CD4-positive, alpha-beta T cell treated with Interferon alpha-2 for 1 hour (primary cell): ENCODE measurements at regions not wholly inside any gene's neighbourhood (a gene's known extent, or its start where the extent isn't known, plus 50 kb on each side); places are given as distances from the start of the nearest gene placed in this dataset.
"Not testable (repeated sequence)": the region's sequence is repeated elsewhere in the genome, so short reads cannot be mapped to it uniquely, and the experiment has no call there.

Source experiments
- DNase-seq, 2 donors: peaks; one replicate each; pipeline ENCODE4 v3.0.0-alpha.2; 2020 to 2022

DNA sequence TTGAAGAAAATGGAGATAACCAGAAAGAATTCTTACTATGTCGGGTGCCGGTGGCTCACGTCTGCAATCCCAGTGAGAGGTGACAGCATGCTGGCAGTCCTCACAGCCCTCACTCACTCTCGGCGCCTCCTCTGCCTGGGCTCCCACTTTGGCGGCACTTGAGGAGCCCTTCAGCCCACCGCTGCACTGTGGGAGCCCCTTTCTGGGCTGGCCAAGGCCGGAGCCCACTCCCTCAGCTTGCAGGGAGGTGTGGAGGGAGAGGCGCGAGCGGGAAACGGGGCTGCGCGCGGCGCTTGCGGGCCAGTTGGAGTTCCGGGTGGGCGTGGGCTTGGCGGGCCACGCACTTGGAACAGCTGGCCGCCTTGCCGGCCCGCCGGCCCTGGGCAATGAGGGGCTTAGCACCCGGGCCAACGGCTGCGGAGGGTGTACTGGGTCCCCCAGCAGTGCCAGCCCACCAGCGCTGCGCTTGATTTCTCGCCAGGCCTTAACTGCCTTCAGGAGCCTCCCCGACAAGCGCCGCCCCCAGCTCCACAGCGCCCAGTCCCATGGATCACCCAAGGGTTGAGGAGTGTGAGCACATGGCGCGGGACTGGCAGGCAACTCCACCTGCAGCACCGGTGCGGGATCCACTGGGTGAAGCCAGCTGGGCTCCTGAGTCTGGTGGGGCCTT, 1672.5 kb upstream of the B3GALT2 start:
- not testable (repeated sequence) for DNase-seq

DNA sequence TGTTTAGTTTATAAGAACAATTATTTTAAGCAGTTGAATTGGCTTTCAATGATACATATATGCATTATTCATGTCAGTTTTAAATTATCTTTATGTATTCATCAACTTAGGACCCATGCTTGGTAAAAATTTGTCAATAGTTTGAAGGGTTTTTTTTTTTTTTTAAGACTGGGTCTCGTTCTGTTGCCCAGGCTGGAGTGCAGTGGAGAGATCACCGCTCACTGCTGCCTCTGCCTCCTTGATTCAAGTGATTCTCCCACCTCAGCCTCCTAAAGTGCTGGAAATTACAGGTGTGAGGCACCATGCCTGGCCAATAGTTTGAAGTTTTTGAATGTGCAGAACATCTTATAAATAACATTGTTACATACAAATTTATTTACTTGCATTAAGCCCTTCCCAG, 1671.0 kb upstream of the B3GALT2 start:
- DNase-seq = no peak

DNA sequence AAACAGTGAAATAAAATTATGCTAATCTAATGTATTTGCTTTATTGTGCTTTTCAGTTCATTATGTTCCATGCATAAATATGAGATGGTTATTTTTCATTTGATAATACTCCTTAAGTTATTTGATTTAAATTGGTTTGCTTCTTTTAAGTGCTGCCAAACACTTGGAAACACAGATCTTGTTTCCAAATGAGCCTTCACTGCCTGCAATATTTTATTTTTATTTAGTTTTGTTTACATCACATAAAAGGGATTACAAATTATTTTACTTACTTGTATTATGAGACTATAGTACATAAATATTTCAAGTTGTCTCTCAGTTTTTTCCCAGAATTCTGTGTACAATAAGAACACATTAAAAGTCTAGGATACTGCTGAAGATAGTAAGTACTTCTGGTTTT, 1662.4 kb upstream of the B3GALT2 start:
- DNase-seq = no peak

- no peak for DNase-seq
Measured at GRCh38 chr1:194846488-194846887, 1660.1 kb upstream of the B3GALT2 start.

GRCh38 chr1:194843077-194843476, 1656.7 kb upstream of the B3GALT2 start:
- no peak for DNase-seq

DNA sequence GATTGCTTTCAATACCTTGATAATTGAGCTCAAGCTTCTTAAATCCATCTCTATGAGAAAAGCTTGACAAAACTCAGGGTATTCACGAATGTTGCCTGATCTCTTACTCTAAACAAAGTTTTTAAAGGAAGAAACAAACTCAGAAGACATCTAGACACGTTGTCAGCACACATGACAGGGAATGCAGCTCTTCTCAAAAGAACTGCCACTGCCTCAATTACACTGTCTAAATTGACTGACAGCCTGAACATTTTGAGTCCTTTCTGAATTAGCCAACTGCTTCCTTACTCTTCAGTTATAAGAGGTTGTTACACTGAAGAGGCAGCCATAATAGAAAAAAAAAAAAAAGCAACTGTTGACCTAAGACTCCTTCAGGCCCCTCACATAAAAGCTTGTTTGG, 1646.7 kb upstream of the B3GALT2 start:
- no peak for DNase-seq

DNA sequence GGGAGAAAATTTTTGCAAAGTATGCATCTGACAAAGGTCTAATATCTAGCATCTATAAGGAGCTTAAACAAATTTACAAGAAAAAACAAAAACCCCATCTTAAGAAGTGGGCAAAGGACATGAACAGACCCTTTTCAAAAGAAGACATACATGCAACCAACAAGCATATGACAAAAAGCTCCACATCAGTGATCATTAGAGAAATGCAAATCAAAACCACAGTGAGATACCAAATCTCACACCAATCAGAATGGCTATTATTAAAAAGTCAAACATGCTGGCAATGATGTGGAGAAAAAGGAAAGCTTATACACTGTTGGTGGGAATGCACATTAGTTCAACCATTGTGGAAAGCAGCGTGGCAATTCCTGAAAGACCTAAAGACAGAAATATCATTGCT, 1645.2 kb upstream of the B3GALT2 start:
- not testable (repeated sequence) for DNase-seq

- DNase-seq = no peak
Measured at GRCh38 chr1:194830387-194830786, 1644.0 kb upstream of the B3GALT2 start.

DNA sequence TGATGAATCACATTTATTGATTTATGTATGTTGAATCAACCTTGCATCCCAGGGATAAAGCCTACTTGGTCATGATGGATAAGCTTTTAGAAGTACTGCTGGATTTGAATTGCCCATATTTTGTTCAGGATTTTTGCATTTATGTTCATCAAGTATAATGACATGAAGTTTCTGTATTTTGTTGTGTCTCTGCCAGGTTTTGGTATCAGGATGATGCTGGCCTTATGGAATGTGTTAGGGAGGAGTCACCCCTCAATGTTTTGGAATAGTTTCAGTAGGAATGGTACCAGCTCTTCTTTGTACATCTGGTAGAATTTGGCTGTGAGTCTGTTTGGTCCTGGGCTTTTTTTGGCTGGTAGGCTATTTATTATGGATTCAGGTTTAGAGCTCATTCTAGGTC, 1643.1 kb upstream of the B3GALT2 start:
- no peak for DNase-seq

DNA sequence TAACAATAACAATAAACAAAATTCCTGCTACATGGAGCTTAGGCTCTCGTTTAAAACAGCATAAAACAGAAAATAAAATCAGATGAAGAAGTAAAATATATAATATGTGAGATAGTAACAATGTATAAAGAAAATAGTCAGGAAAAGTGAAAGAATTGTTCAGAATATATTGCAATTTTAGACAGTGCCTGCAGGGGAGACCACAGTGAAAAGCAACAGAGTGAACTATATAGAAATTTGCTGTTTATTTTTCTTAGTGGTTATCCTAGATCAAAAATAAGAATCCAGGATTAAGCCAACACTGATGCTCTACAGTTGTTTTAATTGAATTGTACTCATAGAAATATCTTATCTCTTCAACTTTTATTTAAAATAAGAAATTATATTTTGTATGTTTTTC, 1639.0 kb upstream of the B3GALT2 start:
- DNase-seq = no peak

- DNase-seq = no peak
Measured at GRCh38 chr1:194821091-194821490, 1634.7 kb upstream of the B3GALT2 start.

DNA sequence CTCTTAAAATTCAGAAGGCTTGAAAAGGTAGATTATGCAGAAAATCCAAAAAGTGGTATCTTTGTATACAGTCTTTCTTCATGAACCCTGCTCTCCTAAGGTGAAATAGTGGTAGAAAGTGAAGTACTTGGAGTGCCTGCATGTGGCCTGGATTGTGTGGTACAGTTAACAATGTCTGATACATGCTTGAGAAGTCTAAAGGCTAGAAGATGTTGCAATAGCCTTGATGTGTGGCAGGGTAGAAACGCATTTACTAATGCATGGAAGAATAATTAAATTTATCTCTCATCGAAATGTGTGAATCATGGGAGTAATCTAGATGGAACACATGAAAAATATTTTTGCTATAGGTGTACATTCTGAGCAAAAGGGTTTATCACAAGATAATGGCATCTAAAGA, 1632.3 kb upstream of the B3GALT2 start:
- no peak for DNase-seq

DNA sequence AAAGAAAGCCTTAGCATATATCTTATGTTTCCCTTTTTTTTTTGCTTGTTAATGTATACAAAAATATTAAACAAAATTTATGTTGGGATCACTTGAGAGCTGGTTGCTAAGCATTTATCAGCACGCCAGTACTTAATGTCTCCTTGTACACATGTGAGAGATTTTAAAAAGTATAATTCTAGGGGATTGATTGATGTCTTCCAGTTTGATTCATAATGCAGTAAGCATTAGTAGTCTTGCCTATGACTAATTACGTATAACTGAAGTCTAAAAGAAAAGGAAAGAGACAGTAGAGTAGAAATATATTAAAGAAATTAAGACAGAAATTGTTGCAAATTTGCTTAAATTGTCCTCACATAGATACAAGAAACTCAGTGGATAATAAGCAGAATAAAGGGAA, 1630.4 kb upstream of the B3GALT2 start:
- DNase-seq = no peak

- DNase-seq = no peak
Measured at GRCh38 chr1:194813096-194813495, 1626.7 kb upstream of the B3GALT2 start.

DNA sequence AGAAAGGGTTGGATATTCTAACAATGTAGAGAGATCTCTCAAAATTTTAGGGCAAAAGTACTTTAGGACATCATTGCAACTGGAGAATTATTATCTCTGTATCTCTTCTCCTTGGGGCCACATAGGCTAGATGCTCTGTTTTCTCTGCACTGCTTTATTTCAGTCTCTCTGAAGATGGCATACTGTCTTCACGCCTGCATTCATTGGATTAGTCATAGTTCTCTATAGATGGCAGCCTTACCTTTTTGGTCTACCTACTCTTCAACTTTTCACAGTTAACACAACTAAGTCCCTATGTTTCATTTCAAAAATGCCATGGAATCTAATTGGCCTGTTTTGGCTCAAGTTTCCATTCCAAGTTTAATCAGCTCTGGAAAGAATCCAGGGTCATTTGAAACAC, 1623.3 kb upstream of the B3GALT2 start:
- DNase-seq = no peak

- DNase-seq = no peak
Measured at GRCh38 chr1:194809215-194809614, 1622.8 kb upstream of the B3GALT2 start.

- DNase-seq = no peak
Measured at GRCh38 chr1:194807530-194808220, 1621.3 kb upstream of the B3GALT2 start.

GRCh38 chr1:194802572-194802971, 1616.2 kb upstream of the B3GALT2 start:
- no peak for DNase-seq

GRCh38 chr1:194795917-194796593, 1609.6 kb upstream of the B3GALT2 start:
- DNase-seq = no peak

- no peak for DNase-seq
Measured at GRCh38 chr1:194787001-194787400, 1600.6 kb upstream of the B3GALT2 start.

- DNase-seq = no peak
Measured at GRCh38 chr1:194786027-194786426, 1599.6 kb upstream of the B3GALT2 start.

- DNase-seq = no peak
Measured at GRCh38 chr1:194776657-194777056, 1590.2 kb upstream of the B3GALT2 start.

DNA sequence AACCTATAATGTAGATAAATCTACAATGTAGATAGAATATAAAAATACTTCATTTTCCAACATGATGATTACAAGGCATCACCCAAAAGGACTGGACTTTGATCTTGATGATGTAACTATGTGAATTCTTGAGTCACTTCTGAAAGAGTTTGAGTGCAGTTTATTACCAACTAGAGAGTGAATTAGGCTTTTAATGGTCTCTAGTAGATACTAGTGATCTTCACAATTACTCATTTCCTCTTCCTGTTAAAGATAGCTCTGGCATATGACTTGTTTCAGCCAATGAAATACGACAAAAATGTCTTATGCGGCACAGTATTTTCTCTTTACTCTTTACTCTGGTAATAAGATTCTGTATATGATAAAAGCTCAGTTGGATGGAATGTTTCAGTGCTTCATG, 1588.1 kb upstream of the B3GALT2 start:
- no peak for DNase-seq
